GM12865 (cell line): ENCODE measurements at regions not wholly inside any gene's neighbourhood (a gene's known extent, or its start where the extent isn't known, plus 50 kb on each side); places are given as distances from the start of the nearest gene placed in this dataset.

Experiments
- DNase-seq: peaks from one replicate; pipeline ENCODE4 v3.0.0; 2010; ENCODE audit warnings: low read depth
- H3K4me3 ChIP-seq: 2 replicates; pipeline ENCODE4 v1.5.1; 2011; ENCODE audit warnings: mild to moderate bottlenecking, low read depth, low read length, control low read depth
- TF ChIP-seq, protein P1 (sequence below): IDR thresholded peaks from 2 replicates; pipeline ENCODE4 v1.5.1; 2011; ENCODE audit warnings: low read length, control low read depth, low read depth, inconsistent platforms; ENCODE audit not compliant: insufficient read depth; ENCODE audit errors: missing control alignments

DNA sequence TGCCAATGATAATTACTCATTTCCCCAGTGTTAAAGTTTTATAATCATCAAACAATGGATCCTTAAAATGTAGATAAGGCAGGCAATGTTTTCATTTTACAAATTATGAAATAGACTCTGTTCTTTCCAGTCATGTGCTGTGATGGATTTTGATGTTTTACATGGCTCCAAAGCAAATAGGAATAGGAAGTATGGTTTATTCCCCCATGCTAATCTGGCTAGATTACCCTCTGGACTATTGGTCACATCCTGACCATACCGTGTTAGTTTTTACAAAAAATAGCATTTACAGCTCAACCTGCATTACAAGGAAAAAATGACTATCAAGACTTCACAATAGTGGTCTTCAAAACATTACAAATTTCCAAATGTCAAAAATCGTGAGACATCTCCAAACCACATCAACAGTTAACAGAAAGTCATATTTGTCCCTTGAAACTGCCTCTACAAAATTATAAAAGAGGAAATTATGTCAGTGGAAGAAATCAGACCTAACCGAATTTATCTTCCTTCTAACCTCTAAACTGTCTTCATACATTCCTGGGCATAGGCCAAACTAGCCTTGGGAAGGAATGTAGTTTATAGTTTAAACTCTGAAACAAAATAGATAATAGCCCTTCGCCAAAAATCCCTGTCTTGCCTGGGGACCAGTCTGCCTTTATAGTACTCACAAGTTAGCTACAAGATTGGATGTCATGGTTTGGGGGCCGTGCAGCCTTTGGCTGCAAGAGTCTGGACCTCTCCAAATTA lies 1941.2 kb upstream of the CELF4 start:
- no peak for DNase-seq
- no peak overlapping the region for H3K4me3 ChIP-seq
- TF ChIP-seq, protein P1, sequence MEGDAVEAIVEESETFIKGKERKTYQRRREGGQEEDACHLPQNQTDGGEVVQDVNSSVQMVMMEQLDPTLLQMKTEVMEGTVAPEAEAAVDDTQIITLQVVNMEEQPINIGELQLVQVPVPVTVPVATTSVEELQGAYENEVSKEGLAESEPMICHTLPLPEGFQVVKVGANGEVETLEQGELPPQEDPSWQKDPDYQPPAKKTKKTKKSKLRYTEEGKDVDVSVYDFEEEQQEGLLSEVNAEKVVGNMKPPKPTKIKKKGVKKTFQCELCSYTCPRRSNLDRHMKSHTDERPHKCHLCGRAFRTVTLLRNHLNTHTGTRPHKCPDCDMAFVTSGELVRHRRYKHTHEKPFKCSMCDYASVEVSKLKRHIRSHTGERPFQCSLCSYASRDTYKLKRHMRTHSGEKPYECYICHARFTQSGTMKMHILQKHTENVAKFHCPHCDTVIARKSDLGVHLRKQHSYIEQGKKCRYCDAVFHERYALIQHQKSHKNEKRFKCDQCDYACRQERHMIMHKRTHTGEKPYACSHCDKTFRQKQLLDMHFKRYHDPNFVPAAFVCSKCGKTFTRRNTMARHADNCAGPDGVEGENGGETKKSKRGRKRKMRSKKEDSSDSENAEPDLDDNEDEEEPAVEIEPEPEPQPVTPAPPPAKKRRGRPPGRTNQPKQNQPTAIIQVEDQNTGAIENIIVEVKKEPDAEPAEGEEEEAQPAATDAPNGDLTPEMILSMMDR, result no peak

DNA sequence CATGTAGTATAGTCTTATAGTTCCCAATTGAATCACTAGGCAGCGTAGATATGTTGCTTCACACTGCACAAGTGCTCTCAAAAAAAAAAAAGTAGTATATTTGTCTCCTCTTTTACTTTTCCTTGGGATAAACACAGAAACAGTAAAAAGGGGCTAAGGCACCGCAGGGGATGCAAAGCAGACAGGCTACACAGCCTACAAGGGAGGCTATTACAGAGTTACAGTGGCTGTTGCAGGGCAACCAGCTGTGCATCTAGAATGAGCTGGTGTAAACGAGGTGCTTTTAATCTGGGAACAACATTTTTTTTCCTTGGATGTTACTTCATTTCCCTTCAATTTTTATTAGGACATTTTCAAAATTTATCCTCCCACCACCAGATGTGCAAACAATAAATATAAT lies 1934.7 kb upstream of the CELF4 start:
- TF ChIP-seq, protein P1, result no peak
- H3K4me3 ChIP-seq, result no peak overlapping the region
- DNase-seq, result no peak

DNA sequence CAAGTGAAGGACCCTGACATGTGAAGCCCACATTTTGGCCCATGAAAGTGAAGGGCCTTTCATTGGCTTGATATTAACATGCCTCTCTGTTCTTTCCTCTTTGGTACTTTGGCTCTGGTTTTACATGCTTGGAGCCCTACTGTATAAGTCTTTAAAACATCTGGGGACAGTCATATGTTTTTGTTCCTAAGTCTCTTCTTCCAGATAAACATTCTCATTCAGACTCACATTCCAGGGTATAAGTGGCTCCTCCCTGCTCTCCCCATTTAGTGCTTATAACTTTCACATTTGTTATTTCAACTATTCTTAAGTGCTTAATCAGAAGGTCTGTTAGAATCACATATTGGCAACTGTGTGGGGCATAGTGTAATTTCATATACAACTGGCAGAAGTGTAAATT lies 1932.2 kb upstream of the CELF4 start:
- no peak overlapping the region for H3K4me3 ChIP-seq
- no peak for DNase-seq
- TF ChIP-seq, protein P1, result no peak

DNA sequence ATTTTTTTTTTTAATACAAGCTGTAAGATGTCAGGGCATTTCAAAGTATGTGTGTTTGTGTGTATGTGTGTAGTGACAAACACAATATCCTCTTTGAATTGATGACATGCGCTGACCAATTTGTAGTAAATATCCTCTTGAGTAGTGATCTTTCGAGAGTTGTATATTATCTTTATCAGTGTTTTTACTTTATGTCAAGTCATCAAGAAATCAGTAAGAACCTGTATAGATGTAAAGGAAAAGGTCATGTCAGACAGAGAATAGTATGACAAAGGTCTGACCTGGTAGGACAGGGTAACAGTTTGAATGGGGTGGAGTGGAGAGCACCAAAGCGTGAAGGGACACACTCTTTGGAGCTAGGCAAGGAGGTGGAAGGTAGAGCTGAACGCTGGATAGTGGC lies 1931.4 kb upstream of the CELF4 start:
- no peak overlapping the region for H3K4me3 ChIP-seq
- DNase-seq, result no peak
- TF ChIP-seq, protein P1, result no peak

DNA sequence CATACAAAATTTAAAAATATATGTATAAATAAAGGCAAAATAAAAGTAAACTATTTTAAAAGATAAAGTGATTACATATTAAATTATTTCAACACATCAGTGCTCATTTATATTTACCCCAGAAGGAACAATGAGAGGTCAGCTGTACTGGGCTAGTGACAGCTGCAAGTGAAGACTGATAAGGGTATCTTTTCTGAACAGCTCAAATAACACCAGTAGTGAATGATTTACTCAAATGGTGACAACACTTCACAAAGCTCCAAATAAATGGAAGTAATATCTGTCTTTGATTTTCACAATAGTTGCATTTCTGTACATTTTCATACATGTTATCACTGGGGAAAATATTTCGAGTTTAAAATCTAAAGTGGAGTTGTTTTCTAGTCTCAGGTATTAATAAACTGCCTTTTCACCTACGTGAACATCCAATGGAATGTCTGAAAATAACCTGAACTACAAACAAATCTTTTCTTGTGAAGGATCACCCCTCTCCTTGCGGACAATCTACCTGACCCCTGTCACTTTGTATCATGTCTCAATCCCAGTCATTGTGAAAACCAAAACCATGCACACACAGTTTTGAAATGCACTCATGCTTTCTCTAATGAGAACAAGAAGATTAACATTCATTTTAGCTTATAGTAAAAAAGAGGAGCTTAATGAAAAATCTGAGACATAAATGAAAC lies 1928.8 kb upstream of the CELF4 start:
- TF ChIP-seq, protein P1, result no peak
- no peak for DNase-seq

DNA sequence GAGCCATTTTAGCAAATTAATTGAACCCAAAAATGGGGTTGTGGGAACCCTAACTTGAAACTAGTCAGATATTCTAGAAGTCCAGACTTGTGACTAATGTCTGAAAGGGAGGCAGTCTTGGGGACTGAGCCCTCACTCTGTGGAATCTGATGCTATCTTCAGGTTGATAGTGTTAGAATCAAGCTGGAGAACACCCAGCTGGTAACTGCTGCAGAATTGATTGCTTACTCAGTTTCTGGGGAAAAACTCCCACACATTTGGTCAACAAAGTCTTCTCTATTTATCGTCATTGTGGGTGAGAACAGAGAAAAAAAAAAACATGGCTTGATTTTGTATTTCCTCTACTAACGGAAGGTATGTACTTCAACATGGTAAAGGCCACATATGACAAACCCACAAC lies 1925.8 kb upstream of the CELF4 start:
- TF ChIP-seq, protein P1, result no peak
- no peak overlapping the region for H3K4me3 ChIP-seq
- DNase-seq, result no peak

More for the DNA sequence above, 1928.8 kb upstream of the CELF4 start:
- no peak overlapping the region for H3K4me3 ChIP-seq
